ENCODE measurements at regions not wholly inside any gene's neighbourhood (a gene's known extent, or its start where the extent isn't known, plus 50 kb on each side); places are given as distances from the start of the nearest gene placed in this dataset.
"Not testable (repeated sequence)": the region's sequence is repeated elsewhere in the genome, so short reads cannot be mapped to it uniquely, and the experiment has no call there.

DNA sequence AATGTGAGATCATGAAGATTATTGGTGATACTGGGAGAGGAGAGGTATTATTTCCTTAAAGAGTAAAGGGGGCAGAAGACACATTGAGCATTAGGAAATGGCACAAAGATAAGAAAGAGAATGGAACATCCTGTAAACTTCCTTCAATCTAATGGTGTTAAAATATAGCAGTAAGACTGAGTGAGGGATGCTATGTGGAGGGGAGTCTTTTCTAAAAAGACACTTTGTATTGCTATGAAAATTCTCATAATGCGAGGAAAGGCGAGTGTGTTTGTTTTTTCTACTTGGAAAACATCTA is 405.2 kb downstream of the ARL4A start:
- no peak for DNase-seq (ENCODE audit: low spot score)
- Mint-ChIP-seq H3K36me3 (ENCODE audit: low read depth) (no peaks in the 10 kb centered on the region), H3K27ac (no peak overlapping the region), H3K4me1 (ENCODE audit: low read depth) (no peaks in the 10 kb centered on the region), H3K9me3 (no peaks in the 10 kb centered on the region), H3K4me3 (no peak overlapping the region), H3K27me3 (ENCODE audit: low read depth) (peaks cover 5% of the 10 kb centered on the region)

DNA sequence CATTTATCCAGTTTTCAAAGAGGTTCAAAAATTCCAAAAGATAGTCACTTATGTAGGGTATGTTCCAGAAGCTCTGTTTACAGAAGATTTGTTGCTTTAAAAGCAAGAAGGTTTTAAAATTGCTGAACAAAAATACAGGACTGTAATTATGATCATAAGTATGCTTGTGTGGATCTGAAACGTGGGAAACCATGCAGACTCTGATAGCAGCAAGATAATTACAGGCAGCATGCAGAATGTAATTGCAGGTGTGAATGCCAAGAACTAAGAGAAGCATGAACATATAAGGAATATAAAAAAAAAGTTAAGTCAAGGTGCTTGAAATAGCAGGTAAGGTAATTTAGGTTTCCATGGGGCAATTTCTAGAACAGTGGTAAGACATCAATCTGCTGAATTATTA is 405.7 kb downstream of the ARL4A start:
- Mint-ChIP-seq H3K4me1 (ENCODE audit: low read depth) (no peaks in the 10 kb centered on the region), H3K4me3 (no peak overlapping the region), H3K27ac (no peak overlapping the region), H3K9me3 (no peaks in the 10 kb centered on the region), H3K27me3 (ENCODE audit: low read depth) (peaks cover 5% of the 10 kb centered on the region), H3K36me3 (ENCODE audit: low read depth) (no peaks in the 10 kb centered on the region)
- DNase-seq (ENCODE audit: low spot score) = no peak

DNA sequence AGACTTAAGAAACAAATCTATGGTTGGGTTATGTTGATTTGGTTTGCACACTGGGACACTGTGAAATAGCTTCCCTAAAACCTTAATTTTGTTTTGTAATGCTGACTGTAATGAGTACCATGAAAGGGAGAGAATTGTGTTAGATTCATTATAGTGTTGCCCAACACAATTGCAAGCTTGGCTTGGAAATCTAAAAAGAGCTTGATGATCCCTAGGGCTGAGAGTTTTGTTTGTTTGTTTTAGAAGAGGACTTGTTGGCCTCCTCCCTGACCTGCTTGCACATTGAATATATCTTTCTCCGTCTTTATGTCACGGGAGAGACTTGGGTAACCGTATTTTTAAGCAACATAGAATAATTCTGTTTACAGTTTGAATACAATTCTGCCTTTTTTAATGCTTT is 410.1 kb downstream of the ARL4A start:
- Mint-ChIP-seq H3K9me3 (no peaks in the 10 kb centered on the region), H3K4me1 (ENCODE audit: low read depth) (no peaks in the 10 kb centered on the region), H3K36me3 (ENCODE audit: low read depth) (no peaks in the 10 kb centered on the region), H3K27ac (no peak overlapping the region), H3K4me3 (no peak overlapping the region), H3K27me3 (ENCODE audit: low read depth) (peaks cover 5% of the 10 kb centered on the region)
- no peak for DNase-seq (ENCODE audit: low spot score)

DNA sequence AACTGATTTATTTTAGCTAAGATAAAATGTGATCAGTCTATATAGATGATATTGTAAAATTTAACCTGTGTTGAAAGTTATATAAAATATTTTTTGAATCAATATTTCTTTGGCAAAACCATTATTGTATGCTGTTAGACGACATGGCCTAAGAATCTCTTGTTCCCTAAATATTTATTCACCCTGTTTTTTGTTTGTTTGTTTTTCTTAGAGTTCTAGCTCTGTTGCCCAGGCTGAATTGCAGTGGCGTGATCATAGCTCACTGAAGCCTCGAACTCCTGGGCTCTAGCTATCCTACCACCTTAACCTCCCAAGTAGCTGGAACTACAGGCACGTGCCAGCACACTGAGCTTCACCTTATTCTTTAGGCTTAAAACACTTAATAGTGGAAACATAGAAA is 410.7 kb downstream of the ARL4A start:
- no peak overlapping the region for H3K27ac Mint-ChIP-seq
- peaks cover 4% of the 10 kb centered on the region for H3K27me3 Mint-ChIP-seq (ENCODE audit: low read depth)
- no peaks in the 10 kb centered on the region for H3K4me1 Mint-ChIP-seq (ENCODE audit: low read depth)
- no peak overlapping the region for H3K4me3 Mint-ChIP-seq
- H3K9me3 Mint-ChIP-seq = no peaks in the 10 kb centered on the region
- DNase-seq (ENCODE audit: low spot score) = no peak
- H3K36me3 Mint-ChIP-seq (ENCODE audit: low read depth) = no peaks in the 10 kb centered on the region

DNA sequence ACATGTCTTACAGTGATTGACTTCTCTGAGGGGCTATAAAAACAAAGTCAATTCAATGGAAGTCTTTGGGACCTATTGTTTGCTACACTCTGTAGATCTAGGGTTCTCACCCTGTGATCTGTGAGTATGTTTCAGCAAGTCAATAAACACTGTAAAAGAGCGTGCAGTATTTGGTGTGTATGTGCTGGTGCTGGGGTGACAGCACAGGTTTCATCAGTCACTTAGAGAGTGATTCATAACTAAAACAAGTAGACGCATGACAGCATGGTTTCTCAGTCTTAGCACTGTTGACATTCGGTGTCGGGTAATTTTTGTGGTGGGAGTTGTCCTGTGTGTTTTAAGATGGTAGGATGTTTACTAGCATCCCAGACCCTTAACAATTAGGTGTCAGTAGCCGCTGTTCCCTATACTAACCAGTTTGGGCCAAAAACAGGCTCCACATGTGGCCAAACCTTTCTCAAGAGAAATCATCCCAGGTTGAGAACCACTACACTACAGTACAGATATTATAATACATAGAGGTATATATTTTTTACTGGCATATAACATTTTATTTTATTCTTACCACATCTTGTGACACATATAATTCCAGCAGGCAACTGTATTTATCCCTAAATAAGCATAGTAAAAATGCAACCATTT is 411.8 kb downstream of the ARL4A start:
- H3K4me1 Mint-ChIP-seq (ENCODE audit: low read depth) = peaks cover 1% of the 10 kb centered on the region
- no peak overlapping the region for H3K27ac Mint-ChIP-seq
- DNase-seq (ENCODE audit: low spot score) = peak; percentile 12
- H3K27me3 Mint-ChIP-seq (ENCODE audit: low read depth) = no peaks in the 10 kb centered on the region
- no peaks in the 10 kb centered on the region for H3K36me3 Mint-ChIP-seq (ENCODE audit: low read depth)
- no peak overlapping the region for H3K4me3 Mint-ChIP-seq
- H3K9me3 Mint-ChIP-seq = no peaks in the 10 kb centered on the region

DNA sequence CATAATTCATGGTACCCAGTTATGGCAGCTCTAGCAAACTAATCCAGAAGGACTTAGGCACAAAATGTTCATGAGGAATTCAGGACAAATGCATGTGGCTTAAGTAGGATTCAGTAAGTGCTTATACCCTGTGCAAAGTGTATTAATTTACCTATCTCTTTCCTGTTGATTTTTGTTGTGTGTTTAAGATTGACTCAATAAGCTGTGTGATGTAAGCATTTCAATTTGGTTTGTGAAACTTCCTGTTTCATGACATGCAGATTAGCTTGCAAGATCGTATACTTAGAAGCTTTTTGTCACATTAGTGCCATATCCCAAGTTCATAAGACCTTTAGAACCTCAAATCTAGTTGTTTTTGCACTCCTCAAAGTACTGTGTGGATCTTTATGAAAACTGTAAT is 416.7 kb downstream of the ARL4A start:
- Mint-ChIP-seq H3K27ac (no peak overlapping the region), H3K4me1 (ENCODE audit: low read depth) (peaks cover 1% of the 10 kb centered on the region), H3K36me3 (ENCODE audit: low read depth) (no peaks in the 10 kb centered on the region), H3K9me3 (no peaks in the 10 kb centered on the region), H3K27me3 (ENCODE audit: low read depth) (no peaks in the 10 kb centered on the region), H3K4me3 (no peak overlapping the region)
- DNase-seq (ENCODE audit: low spot score) = no peak

DNA sequence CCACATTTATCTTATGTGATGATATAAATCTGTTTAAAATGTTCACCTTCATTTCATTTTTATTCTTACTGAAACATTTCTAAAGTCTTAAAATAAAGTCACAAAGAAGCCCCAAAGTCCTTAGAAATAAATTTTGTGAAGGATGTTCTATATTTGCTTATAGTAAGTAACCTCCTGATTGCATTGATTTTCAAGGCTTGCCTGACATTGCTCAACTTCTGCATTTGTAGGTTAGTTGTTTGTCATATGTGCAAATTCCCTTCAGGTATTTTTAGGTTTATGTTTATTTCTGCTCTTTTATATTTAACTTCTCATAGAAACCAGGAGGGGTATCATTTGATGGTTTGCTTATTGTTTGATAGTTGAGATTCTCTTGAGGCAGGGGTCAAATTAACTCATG is 417.8 kb downstream of the ARL4A start:
- H3K9me3 Mint-ChIP-seq = no peaks in the 10 kb centered on the region
- H3K27ac Mint-ChIP-seq = no peak overlapping the region

DNA sequence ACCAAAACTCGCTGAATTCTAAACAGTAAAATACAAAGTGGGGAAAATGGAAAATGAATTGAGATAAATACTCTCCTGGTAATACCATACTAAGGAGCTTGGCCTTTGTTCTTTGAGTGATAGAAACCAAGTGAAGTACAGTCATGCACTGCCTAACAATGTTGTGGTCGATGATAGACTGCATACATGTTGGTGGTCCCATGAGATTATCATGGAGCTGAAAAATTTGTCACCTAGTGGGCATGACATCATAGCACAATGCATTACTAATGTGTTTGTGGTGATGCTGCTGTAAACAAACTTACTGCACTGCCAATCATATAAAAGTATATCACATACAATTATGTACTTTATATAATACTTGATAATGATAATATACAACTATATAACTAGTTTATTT is 419.1 kb downstream of the ARL4A start:
- Mint-ChIP-seq H3K9me3 (no peaks in the 10 kb centered on the region), H3K36me3 (ENCODE audit: low read depth) (no peaks in the 10 kb centered on the region), H3K27ac (no peak overlapping the region), H3K27me3 (ENCODE audit: low read depth) (no peaks in the 10 kb centered on the region), H3K4me1 (ENCODE audit: low read depth) (peaks cover 1% of the 10 kb centered on the region), H3K4me3 (no peak overlapping the region)
- no peak for DNase-seq (ENCODE audit: low spot score)

More for the DNA sequence above, 417.8 kb downstream of the ARL4A start:
- H3K4me3 Mint-ChIP-seq = no peak overlapping the region
- no peaks in the 10 kb centered on the region for H3K36me3 Mint-ChIP-seq (ENCODE audit: low read depth)
- peaks cover 1% of the 10 kb centered on the region for H3K4me1 Mint-ChIP-seq (ENCODE audit: low read depth)
- DNase-seq (ENCODE audit: low spot score) = no peak
- no peaks in the 10 kb centered on the region for H3K27me3 Mint-ChIP-seq (ENCODE audit: low read depth)

DNA sequence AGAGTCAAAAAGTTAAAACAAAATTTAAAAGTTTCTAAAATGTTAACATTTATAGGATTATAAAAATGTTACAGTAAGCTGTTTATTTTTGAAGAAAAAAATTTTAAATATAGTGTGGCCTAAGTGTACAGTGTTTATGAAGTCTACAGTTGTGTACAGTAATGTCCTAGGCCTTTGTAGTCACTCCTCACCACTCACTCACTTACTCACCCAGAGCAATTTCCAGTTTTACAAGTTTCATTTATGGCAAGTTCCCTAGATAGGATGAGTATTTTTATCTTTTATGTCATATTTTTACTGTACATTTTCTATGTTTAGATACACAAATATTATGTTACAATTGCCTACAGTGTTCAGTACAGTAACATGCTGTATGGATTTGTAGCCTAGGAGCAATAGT is 419.9 kb downstream of the ARL4A start:
- H3K27me3 Mint-ChIP-seq (ENCODE audit: low read depth) = no peaks in the 10 kb centered on the region
- DNase-seq (ENCODE audit: low spot score) = no peak
- no peak overlapping the region for H3K4me3 Mint-ChIP-seq
- H3K27ac Mint-ChIP-seq = no peak overlapping the region
- H3K9me3 Mint-ChIP-seq = no peaks in the 10 kb centered on the region
- H3K36me3 Mint-ChIP-seq (ENCODE audit: low read depth) = no peaks in the 10 kb centered on the region
- H3K4me1 Mint-ChIP-seq (ENCODE audit: low read depth) = peaks cover 1% of the 10 kb centered on the region

DNA sequence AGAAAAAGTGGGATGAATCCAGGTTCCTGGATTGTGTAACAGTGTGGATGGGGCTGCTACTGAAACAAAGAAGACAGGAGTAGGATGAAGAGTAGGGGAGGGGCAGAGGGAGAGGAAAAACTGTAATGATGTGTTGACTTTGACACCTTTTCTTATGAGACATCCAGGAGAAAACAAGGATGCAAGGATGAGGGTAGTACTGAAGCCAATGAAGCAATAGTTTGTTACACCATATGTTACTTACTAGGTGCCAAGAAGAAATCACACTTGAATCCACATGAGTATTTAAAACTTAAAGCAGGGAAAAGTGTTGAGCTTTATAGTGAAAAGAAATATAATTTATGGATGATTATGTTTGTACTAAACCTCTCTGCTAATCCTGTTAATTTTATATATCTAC is 420.6 kb downstream of the ARL4A start:
- no peaks in the 10 kb centered on the region for H3K9me3 Mint-ChIP-seq
- no peak overlapping the region for H3K27ac Mint-ChIP-seq

DNA sequence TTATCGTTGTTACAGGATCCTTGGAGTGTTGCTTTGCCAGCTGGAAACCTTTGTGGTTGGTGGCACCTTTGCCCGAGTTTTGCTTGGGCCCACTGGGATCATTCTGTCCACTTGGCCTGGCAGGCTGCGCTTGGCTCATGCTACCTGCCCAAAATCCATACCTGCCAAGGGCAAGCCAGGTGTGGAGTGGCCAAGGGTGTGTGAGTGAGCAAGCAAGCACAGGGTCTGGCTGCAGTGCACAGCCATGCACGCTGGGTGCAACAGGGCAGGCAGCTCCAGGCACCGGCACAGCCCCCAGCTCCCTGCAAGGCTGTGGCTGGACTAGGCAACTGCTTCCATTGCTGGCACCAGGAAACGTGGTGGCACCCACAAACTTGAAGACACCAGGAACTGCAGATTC is 421.8 kb downstream of the ARL4A start:
- Mint-ChIP-seq H3K27me3 (ENCODE audit: low read depth) (no peaks in the 10 kb centered on the region), H3K4me3 (no peak overlapping the region), H3K36me3 (ENCODE audit: low read depth) (no peaks in the 10 kb centered on the region), H3K27ac (no peak overlapping the region), H3K4me1 (ENCODE audit: low read depth) (no peaks in the 10 kb centered on the region), H3K9me3 (no peaks in the 10 kb centered on the region)
- no peak for DNase-seq (ENCODE audit: low spot score)

More for the DNA sequence above, 420.6 kb downstream of the ARL4A start:
- no peak for DNase-seq (ENCODE audit: low spot score)
- no peaks in the 10 kb centered on the region for H3K36me3 Mint-ChIP-seq (ENCODE audit: low read depth)
- no peak overlapping the region for H3K4me3 Mint-ChIP-seq
- peaks cover 1% of the 10 kb centered on the region for H3K4me1 Mint-ChIP-seq (ENCODE audit: low read depth)
- no peaks in the 10 kb centered on the region for H3K27me3 Mint-ChIP-seq (ENCODE audit: low read depth)

DNA sequence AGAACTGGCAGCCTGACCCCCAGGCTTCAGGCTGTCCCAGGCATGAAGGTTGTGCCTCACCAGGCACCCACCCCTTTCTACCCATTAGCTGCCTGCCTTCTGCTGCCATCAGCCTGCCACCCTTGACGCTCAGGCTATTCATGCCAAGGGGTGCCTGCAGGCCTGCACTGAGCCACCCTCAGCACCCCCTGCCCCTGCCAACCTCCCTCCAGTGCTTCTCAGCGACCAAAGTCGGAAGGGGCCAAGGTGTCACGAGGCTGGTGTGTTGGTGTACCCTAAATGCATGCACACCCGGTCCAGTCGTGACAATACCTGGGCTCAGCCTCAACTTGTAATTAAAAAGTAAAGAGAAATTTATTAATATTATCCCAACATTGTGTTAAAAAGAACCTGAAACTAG is 422.7 kb downstream of the ARL4A start:
- no peaks in the 10 kb centered on the region for H3K4me1 Mint-ChIP-seq (ENCODE audit: low read depth)
- DNase-seq (ENCODE audit: low spot score) = no peak
- no peak overlapping the region for H3K4me3 Mint-ChIP-seq
- no peaks in the 10 kb centered on the region for H3K27me3 Mint-ChIP-seq (ENCODE audit: low read depth)
- no peak overlapping the region for H3K27ac Mint-ChIP-seq
- no peaks in the 10 kb centered on the region for H3K36me3 Mint-ChIP-seq (ENCODE audit: low read depth)
- no peaks in the 10 kb centered on the region for H3K9me3 Mint-ChIP-seq

DNA sequence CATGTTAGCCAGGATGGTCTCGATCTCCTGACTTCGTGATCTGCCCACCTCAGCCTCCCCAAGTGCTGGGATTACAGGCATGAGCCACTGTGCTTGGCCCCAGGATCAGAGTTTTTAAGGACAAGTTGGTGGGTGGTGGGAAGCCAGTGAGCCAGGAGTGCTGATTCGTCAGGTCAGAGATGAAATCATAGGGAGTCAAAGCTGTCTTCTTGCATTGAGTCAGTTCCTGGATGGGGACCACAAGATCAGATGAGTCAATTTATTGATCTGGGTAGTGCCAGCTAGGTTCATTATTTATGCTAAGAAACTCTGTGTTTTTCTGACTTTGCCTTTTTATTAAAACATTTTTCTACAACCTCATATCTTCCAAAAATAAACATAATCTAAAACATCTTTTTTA is 423.8 kb downstream of the ARL4A start:
- DNase-seq (ENCODE audit: low spot score) = peak; percentile 13
- Mint-ChIP-seq H3K27ac (no peak overlapping the region), H3K9me3 (no peaks in the 10 kb centered on the region), H3K4me3 (no peak overlapping the region), H3K4me1 (ENCODE audit: low read depth) (no peaks in the 10 kb centered on the region), H3K36me3 (ENCODE audit: low read depth) (no peaks in the 10 kb centered on the region), H3K27me3 (ENCODE audit: low read depth) (no peaks in the 10 kb centered on the region)

DNA sequence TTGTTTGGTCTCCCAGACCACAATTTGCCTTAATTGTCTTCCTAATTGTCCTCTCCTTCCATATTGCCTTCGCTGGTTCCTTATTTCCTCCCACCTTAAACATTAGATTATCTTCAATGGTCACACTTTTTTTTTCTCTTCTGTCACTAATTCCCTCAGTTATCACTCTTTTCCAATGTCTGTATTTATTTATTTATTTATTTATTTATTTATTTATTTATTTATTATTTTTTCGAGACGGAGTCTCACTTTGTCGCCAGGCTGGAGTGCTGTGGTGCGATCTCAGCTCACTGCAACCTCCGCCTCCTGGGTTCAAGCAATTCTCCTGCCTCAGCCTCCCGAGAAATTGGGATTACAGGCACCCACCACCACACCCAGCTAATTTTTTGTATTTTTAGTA is 426.8 kb downstream of the ARL4A start:
- H3K36me3 Mint-ChIP-seq (ENCODE audit: low read depth); H3K4me1 Mint-ChIP-seq (ENCODE audit: low read depth); H3K4me3 Mint-ChIP-seq: not testable (repeated sequence)

DNA sequence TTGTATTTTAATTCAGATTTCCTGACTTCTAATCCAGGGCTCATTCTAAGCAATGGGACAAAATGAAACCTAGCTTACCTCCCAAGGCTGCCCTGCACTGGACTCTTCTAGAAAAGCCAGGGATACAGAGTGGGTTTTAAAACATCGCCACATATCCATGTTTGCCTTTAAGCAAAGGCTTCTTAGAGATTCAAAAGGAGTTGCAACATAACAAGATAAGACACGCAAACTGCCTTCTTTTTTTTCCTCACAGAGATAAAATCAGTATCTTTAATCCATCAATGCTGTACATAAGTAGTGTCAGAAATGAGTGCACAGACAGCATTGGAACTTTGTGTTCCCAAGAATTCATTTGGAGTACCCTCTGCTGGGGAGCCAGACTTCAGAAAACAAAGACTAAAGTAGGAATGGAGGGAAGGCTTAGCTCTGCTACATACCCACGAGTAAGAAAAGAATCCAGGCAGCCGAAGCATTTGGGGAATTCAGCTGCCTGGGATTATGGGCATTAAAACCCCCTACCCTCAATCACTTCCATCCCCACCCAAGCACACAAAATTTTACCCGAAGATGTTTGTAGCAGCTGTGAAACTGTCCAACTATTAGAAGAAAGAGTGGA is 427.8 kb downstream of the ARL4A start:
- Mint-ChIP-seq H3K27me3 (ENCODE audit: low read depth) (no peaks in the 10 kb centered on the region), H3K4me3 (no peak overlapping the region), H3K36me3 (ENCODE audit: low read depth) (no peaks in the 10 kb centered on the region), H3K27ac (no peak overlapping the region), H3K4me1 (ENCODE audit: low read depth) (no peaks in the 10 kb centered on the region), H3K9me3 (no peaks in the 10 kb centered on the region)
- DNase-seq (ENCODE audit: low spot score) = no peak

More for the DNA sequence above, 426.8 kb downstream of the ARL4A start:
- not testable (repeated sequence) for H3K27ac Mint-ChIP-seq; H3K27me3 Mint-ChIP-seq (ENCODE audit: low read depth); H3K9me3 Mint-ChIP-seq; DNase-seq (ENCODE audit: low spot score)
